ENCODE measurements at regions not wholly inside any gene's neighbourhood (a gene's known extent, or its start where the extent isn't known, plus 50 kb on each side); places are given as distances from the start of the nearest gene placed in this dataset.

DNA sequence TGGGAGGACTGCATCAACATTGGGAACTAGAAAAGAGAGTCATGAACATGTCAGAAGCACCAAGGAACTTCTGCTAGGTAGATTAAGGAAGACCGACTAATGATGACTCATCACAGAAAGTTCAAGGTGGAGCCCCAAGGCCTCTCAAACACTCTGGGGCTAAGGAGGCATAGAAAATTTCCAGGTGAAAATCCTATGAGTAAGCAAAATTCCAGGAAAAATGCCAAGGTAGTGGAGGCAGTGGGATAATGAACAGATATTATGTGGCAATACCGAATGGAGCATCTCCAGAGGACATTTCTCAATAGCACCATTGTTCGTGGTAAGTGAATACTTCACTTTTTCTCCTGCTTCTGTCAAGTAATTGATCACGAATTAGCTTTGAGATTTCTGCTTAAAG, 336.5 kb downstream of the MZT1 start:
- TF ChIP-seq, protein P1, sequence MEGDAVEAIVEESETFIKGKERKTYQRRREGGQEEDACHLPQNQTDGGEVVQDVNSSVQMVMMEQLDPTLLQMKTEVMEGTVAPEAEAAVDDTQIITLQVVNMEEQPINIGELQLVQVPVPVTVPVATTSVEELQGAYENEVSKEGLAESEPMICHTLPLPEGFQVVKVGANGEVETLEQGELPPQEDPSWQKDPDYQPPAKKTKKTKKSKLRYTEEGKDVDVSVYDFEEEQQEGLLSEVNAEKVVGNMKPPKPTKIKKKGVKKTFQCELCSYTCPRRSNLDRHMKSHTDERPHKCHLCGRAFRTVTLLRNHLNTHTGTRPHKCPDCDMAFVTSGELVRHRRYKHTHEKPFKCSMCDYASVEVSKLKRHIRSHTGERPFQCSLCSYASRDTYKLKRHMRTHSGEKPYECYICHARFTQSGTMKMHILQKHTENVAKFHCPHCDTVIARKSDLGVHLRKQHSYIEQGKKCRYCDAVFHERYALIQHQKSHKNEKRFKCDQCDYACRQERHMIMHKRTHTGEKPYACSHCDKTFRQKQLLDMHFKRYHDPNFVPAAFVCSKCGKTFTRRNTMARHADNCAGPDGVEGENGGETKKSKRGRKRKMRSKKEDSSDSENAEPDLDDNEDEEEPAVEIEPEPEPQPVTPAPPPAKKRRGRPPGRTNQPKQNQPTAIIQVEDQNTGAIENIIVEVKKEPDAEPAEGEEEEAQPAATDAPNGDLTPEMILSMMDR (IDR thresholded peaks at IDR 0.05), result no peak
- Mint-ChIP-seq H3K9me3 (no peaks in the 10 kb centered on the region), H3K27ac (no peak overlapping the region), H3K36me3 (ENCODE audit: low read depth) (no peaks in the 10 kb centered on the region), H3K4me3 (no peak overlapping the region), H3K27me3 (no peaks in the 10 kb centered on the region), H3K4me1 (ENCODE audit: low read depth) (no peaks in the 10 kb centered on the region)
- Histone ChIP-seq H3K27me3 (ENCODE audit: control insufficient read depth in 1 of 2, insufficient read depth in 2 of 2, low read length in 2 of 2) (no peaks in the 10 kb centered on the region), H3K4me1 (ENCODE audit: insufficient read depth, low read length) (no peaks in the 10 kb centered on the region), H3K27ac (ENCODE audit: low read depth in 1 of 2, low read length in 2 of 2) (no peak overlapping the region), H3K9me3 (ENCODE audit: control insufficient read depth in 1 of 2, insufficient read depth in 1 of 2, low read length in 2 of 2) (no peaks in the 10 kb centered on the region), H3K4me3 (ENCODE audit: low read length) (no peak overlapping the region), H3K36me3 (ENCODE audit: insufficient read depth, low read length) (no peaks in the 10 kb centered on the region)
- ATAC-seq (ENCODE audit: poor library complexity), result no peak
- no peak for DNase-seq
- intact Hi-C loops (cut with DNase I, micrococcal nuclease), result no loop called here
- POLR2A ChIA-PET, result no interaction called here
- CTCF ChIA-PET, result no interaction called here

DNA sequence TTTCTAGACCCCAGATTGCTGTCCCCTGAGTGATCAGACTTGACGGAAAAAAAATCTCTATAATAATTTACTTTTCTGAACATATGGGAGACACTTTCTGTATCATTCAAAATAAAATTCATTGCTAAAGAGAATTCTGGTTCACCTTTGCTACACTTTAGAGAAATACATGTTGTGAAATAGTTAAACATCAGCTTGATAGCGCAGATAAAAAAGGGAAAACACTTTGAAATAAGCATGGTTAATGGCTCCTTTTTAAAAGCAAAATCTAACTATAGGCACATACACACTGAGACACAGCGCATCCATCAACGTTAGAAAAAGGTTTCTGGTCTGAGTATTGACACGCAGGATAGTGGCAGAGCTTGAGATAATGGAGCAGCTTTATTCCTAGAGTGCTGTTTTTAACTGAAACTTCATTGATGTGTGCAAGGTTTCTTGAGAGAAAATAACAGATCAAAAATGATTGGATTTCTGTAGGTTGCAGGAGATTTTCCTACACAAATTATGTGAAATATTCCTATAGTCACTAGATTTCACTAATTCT, 341.2 kb downstream of the MZT1 start:
- POLR2A ChIA-PET, result no interaction called here
- no peak overlapping the region for H3K27ac Mint-ChIP-seq
- intact Hi-C loops (cut with DNase I, micrococcal nuclease), result no loop called here
- H3K4me1 ChIP-seq (ENCODE audit: insufficient read depth, low read length), result no peaks in the 10 kb centered on the region
- H3K9me3 Mint-ChIP-seq, result no peaks in the 10 kb centered on the region
- no peaks in the 10 kb centered on the region for H3K4me1 Mint-ChIP-seq (ENCODE audit: low read depth)
- TF ChIP-seq, protein P1 (IDR thresholded peaks at IDR 0.05), result no peak
- H3K27me3 Mint-ChIP-seq, result no peaks in the 10 kb centered on the region
- CTCF ChIA-PET, result no interaction called here
- H3K36me3 ChIP-seq (ENCODE audit: insufficient read depth, low read length), result no peaks in the 10 kb centered on the region
- ATAC-seq (ENCODE audit: poor library complexity) (no peak), DNase-seq (no peak)
- H3K27ac ChIP-seq (ENCODE audit: low read depth in 1 of 2, low read length in 2 of 2), result no peak overlapping the region
- no peak overlapping the region for H3K4me3 ChIP-seq (ENCODE audit: low read length)
- H3K9me3 ChIP-seq (ENCODE audit: control insufficient read depth in 1 of 2, insufficient read depth in 1 of 2, low read length in 2 of 2), result no peaks in the 10 kb centered on the region
- no peaks in the 10 kb centered on the region for H3K36me3 Mint-ChIP-seq (ENCODE audit: low read depth)
- no peaks in the 10 kb centered on the region for H3K27me3 ChIP-seq (ENCODE audit: control insufficient read depth in 1 of 2, insufficient read depth in 2 of 2, low read length in 2 of 2)
- no peak overlapping the region for H3K4me3 Mint-ChIP-seq

DNA sequence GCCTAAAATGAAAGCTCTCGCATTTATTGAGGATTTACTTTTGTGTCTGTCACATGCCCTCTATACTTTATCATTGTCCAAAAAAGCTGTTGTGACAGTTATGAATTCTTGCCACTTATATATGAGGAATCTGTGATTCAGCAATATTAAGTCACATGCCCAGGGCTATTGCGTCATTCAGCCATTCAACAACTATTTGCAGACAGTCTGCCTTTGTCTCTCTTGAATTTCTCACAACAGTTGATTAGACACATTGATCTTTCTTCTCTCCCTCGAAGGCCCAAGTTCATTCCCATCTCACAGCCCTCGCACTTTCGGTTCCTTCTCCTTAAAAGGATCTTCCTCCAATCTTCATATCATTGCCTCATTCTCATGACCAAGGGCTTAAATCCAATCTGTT, 342.6 kb downstream of the MZT1 start:
- Histone ChIP-seq H3K4me3 (ENCODE audit: low read length) (no peak overlapping the region), H3K36me3 (ENCODE audit: insufficient read depth, low read length) (no peaks in the 10 kb centered on the region), H3K9me3 (ENCODE audit: control insufficient read depth in 1 of 2, insufficient read depth in 1 of 2, low read length in 2 of 2) (no peaks in the 10 kb centered on the region), H3K27me3 (ENCODE audit: control insufficient read depth in 1 of 2, insufficient read depth in 2 of 2, low read length in 2 of 2) (no peaks in the 10 kb centered on the region), H3K27ac (ENCODE audit: low read depth in 1 of 2, low read length in 2 of 2) (no peak overlapping the region), H3K4me1 (ENCODE audit: insufficient read depth, low read length) (no peaks in the 10 kb centered on the region)
- no peaks in the 10 kb centered on the region for H3K9me3 Mint-ChIP-seq
- peak in 2 of 14 experiments; percentile 3 for DNase-seq
- no peak overlapping the region for H3K4me3 Mint-ChIP-seq
- POLR2A ChIA-PET, result no interaction called here
- intact Hi-C loops (cut with DNase I, micrococcal nuclease), result no loop called here
- no peaks in the 10 kb centered on the region for H3K27me3 Mint-ChIP-seq
- no peaks in the 10 kb centered on the region for H3K36me3 Mint-ChIP-seq (ENCODE audit: low read depth)
- TF ChIP-seq, protein P1 (IDR thresholded peaks at IDR 0.05), result no peak
- CTCF ChIA-PET, result no interaction called here
- no peak for ATAC-seq (ENCODE audit: poor library complexity)
- no peak overlapping the region for H3K27ac Mint-ChIP-seq
- no peaks in the 10 kb centered on the region for H3K4me1 Mint-ChIP-seq (ENCODE audit: low read depth)
